GM12891 (cell line): ENCODE measurements at regions not wholly inside any gene's neighbourhood (a gene's known extent, or its start where the extent isn't known, plus 50 kb on each side); places are given as distances from the start of the nearest gene placed in this dataset.

ENCODE experiments used
- PAX5 ChIP-seq: IDR thresholded peaks from 2 replicates; pipeline ENCODE4 v1.6.1; 2011; ENCODE audit warnings: low read length, moderate library complexity, mild to moderate bottlenecking; ENCODE audit not compliant: insufficient read depth, severe bottlenecking
- POLR2A ChIP-seq: IDR thresholded peaks from 2 replicates; pipeline ENCODE4 v1.6.1; 2011; ENCODE audit warnings: low read depth, low read length, control low read depth
- POLR2AphosphoS5 ChIP-seq: IDR thresholded peaks from 2 replicates; pipeline ENCODE4 v1.6.1; 2011; ENCODE audit warnings: low read depth, low read length, control low read depth
- POU2F2 ChIP-seq: IDR thresholded peaks from 2 replicates; pipeline ENCODE4 v1.6.1; 2011; ENCODE audit warnings: low read depth, mild to moderate bottlenecking, control low read depth, low read length, moderate library complexity
- SPI1 ChIP-seq: IDR thresholded peaks from 2 replicates; pipeline ENCODE4 v1.6.1; 2011; ENCODE audit warnings: low read depth, low read length, control low read depth
- TAF1 ChIP-seq: IDR thresholded peaks from 2 replicates; pipeline ENCODE4 v1.6.1; 2011; ENCODE audit warnings: low read depth, low read length, control low read depth

- no peak for TF ChIP-seq POLR2A
- TF ChIP-seq POLR2AphosphoS5: no peak
- no peak for TF ChIP-seq TAF1
- TF ChIP-seq PAX5: no peak
- no peak for TF ChIP-seq POU2F2
- no peak for TF ChIP-seq SPI1
These were observed 186.9 kb downstream of the SETD4 start for GRCh38 chr21:35873441-35873840.
